ENCODE measurements at regions not wholly inside any gene's neighbourhood (a gene's known extent, or its start where the extent isn't known, plus 50 kb on each side); places are given as distances from the start of the nearest gene placed in this dataset.

- H3K36me3 ChIP-seq: no peaks in the 10 kb centered on the region
- H3K4me3 ChIP-seq: no peak overlapping the region
- H3K27ac ChIP-seq: no peak overlapping the region
- no peaks in the 10 kb centered on the region for H3K27me3 ChIP-seq
- no peaks in the 10 kb centered on the region for H3K4me1 ChIP-seq
- WGBS, 2 donors (ENCODE audit: low coverage in 1 of 2): 48 to 74% methylated on average over 4 of the region's 4 CpGs
- no peak for ATAC-seq
- no peak for TF ChIP-seq POLR2A (IDR thresholded peaks at IDR 0.05)
- TF ChIP-seq, protein P1, sequence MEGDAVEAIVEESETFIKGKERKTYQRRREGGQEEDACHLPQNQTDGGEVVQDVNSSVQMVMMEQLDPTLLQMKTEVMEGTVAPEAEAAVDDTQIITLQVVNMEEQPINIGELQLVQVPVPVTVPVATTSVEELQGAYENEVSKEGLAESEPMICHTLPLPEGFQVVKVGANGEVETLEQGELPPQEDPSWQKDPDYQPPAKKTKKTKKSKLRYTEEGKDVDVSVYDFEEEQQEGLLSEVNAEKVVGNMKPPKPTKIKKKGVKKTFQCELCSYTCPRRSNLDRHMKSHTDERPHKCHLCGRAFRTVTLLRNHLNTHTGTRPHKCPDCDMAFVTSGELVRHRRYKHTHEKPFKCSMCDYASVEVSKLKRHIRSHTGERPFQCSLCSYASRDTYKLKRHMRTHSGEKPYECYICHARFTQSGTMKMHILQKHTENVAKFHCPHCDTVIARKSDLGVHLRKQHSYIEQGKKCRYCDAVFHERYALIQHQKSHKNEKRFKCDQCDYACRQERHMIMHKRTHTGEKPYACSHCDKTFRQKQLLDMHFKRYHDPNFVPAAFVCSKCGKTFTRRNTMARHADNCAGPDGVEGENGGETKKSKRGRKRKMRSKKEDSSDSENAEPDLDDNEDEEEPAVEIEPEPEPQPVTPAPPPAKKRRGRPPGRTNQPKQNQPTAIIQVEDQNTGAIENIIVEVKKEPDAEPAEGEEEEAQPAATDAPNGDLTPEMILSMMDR (IDR thresholded peaks at IDR 0.05): no peak
- no peak for TF ChIP-seq EP300 (IDR thresholded peaks at IDR 0.05)
- no peak for TF ChIP-seq POLR2AphosphoS5 (IDR thresholded peaks at IDR 0.05)
- H3K9me3 ChIP-seq: peaks cover 0 to 6% (median 0%) of the 10 kb centered on the region in 3 donors
Observed at GRCh38 chr13:77991003-77991402, 72.4 kb upstream of the EDNRB start.

DNA sequence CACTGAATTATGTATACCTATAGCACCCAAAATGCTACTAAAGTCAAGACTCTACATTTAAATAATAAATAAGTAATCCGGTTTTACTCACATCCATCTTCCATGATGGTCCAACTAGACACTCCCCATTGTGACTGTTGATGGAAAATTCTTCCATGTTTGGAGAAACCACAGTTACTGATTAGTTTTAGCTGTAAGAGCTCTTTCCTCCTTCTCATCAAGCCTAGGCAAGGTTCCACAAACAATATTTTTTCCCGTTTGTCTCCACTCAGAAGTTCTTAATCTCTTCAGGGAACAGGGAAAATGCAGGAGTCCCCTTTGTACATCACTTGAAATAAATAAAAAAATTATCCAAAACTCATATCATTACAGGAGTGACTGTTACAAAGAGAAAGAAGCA is 70.7 kb upstream of the EDNRB start:
- Histone ChIP-seq H3K36me3 (no peaks in the 10 kb centered on the region), H3K27me3 (no peaks in the 10 kb centered on the region), H3K4me1 (no peaks in the 10 kb centered on the region), H3K27ac (no peak overlapping the region), H3K9me3 (no peaks in the 10 kb centered on the region), H3K4me3 (no peak overlapping the region)
- WGBS, 2 donors (ENCODE audit: low coverage in 1 of 2): 76 to 91% methylated on average over 2 of the region's 2 CpGs
- TF ChIP-seq, protein P1 (IDR thresholded peaks at IDR 0.05): no peak
- TF ChIP-seq POLR2AphosphoS5 (IDR thresholded peaks at IDR 0.05) (no peak), EP300 (IDR thresholded peaks at IDR 0.05) (no peak), POLR2A (IDR thresholded peaks at IDR 0.05) (no peak)
- ATAC-seq: no peak

GRCh38 chr13:77988355-77988754 is 69.7 kb upstream of the EDNRB start:
- H3K9me3 ChIP-seq: no peaks in the 10 kb centered on the region
- H3K27me3 ChIP-seq: no peaks in the 10 kb centered on the region
- no peak overlapping the region for H3K4me3 ChIP-seq
- ATAC-seq: no peak
- no peaks in the 10 kb centered on the region for H3K4me1 ChIP-seq
- TF ChIP-seq POLR2A (IDR thresholded peaks at IDR 0.05) (no peak), POLR2AphosphoS5 (IDR thresholded peaks at IDR 0.05) (no peak), EP300 (IDR thresholded peaks at IDR 0.05) (no peak)
- TF ChIP-seq, protein P1 (IDR thresholded peaks at IDR 0.05): no peak
- H3K36me3 ChIP-seq: no peaks in the 10 kb centered on the region
- WGBS, 2 donors (ENCODE audit: low coverage in 1 of 2): 44 to 88% methylated on average over 1 to 2 of the region's 2 CpGs
- no peak overlapping the region for H3K27ac ChIP-seq

DNA sequence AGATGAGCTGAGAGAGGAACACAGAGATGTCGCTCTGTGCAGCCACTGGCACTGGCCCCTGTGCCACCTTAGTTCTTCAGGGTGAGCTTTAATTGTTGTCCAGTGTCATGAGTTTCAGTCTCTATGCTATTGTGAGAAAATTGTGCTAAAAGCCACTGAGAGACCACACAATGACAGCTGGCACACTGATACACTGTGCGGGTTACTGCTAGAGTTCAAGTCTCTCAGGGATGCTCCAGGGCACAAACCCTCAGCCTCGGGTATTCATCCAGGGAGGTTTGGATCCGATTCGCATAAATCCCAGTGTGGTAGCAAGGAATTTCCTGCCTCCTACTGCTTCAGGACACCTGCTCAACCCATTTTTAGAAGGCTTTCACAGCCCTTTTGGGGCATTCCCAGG is 68.1 kb upstream of the EDNRB start:
- Histone ChIP-seq H3K27me3 (no peaks in the 10 kb centered on the region), H3K4me3 (no peak overlapping the region), H3K9me3 (no peaks in the 10 kb centered on the region), H3K36me3 (no peaks in the 10 kb centered on the region), H3K27ac (no peak overlapping the region), H3K4me1 (peaks cover 0 to 2% (median 0%) of the 10 kb centered on the region in 3 donors)
- 90 to 100% methylated on average over 1 to 2 of the region's 5 CpGs for WGBS, 2 donors (ENCODE audit: low coverage in 1 of 2)
- TF ChIP-seq, protein P1 (IDR thresholded peaks at IDR 0.05): no peak
- TF ChIP-seq POLR2AphosphoS5 (IDR thresholded peaks at IDR 0.05): no peak
- TF ChIP-seq EP300 (IDR thresholded peaks at IDR 0.05): no peak
- no peak for TF ChIP-seq POLR2A (IDR thresholded peaks at IDR 0.05)
- ATAC-seq: no peak

GRCh38 chr13:77985866-77986636 is 67.4 kb upstream of the EDNRB start:
- no peaks in the 10 kb centered on the region for H3K9me3 ChIP-seq
- H3K4me1 ChIP-seq: peaks cover 0 to 9% (median 6%) of the 10 kb centered on the region in 3 donors
- no peak overlapping the region for H3K27ac ChIP-seq
- H3K36me3 ChIP-seq: no peaks in the 10 kb centered on the region
- no peak overlapping the region for H3K4me3 ChIP-seq
- H3K27me3 ChIP-seq: no peaks in the 10 kb centered on the region
- 45 to 54% methylated on average over 2 to 3 of the region's 3 CpGs for WGBS, 2 donors (ENCODE audit: low coverage in 1 of 2)
- TF ChIP-seq EP300 (IDR thresholded peaks at IDR 0.05) (no peak), POLR2A (IDR thresholded peaks at IDR 0.05) (no peak)
- no peak for ATAC-seq

Measured in gastroesophageal sphincter (tissue), 4 donors.